ENCODE measurements at regions not wholly inside any gene's neighbourhood (a gene's known extent, or its start where the extent isn't known, plus 50 kb on each side); places are given as distances from the start of the nearest gene placed in this dataset.

GRCh38 chr12:114140576-114140975, 174.5 kb upstream of the RBM19 start:
- no peak for DNase-seq (ENCODE audit: low read depth in 2 of 2)
- TF ChIP-seq, protein P1, sequence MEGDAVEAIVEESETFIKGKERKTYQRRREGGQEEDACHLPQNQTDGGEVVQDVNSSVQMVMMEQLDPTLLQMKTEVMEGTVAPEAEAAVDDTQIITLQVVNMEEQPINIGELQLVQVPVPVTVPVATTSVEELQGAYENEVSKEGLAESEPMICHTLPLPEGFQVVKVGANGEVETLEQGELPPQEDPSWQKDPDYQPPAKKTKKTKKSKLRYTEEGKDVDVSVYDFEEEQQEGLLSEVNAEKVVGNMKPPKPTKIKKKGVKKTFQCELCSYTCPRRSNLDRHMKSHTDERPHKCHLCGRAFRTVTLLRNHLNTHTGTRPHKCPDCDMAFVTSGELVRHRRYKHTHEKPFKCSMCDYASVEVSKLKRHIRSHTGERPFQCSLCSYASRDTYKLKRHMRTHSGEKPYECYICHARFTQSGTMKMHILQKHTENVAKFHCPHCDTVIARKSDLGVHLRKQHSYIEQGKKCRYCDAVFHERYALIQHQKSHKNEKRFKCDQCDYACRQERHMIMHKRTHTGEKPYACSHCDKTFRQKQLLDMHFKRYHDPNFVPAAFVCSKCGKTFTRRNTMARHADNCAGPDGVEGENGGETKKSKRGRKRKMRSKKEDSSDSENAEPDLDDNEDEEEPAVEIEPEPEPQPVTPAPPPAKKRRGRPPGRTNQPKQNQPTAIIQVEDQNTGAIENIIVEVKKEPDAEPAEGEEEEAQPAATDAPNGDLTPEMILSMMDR (conservative IDR thresholded peaks at IDR 0.05 in 1 of 2, IDR thresholded peaks at IDR 0.05 in 1 of 2; ENCODE audit: low read depth in 1 of 2, low read length in 2 of 2), result no peak
- TF ChIP-seq EZH2 (IDR thresholded peaks at IDR 0.05; ENCODE audit: low read length, missing control alignments), result no peak
- Histone ChIP-seq H3K79me2 (ENCODE audit: control insufficient read depth, insufficient read depth, low read length) (no peaks in the 10 kb centered on the region), H3K36me3 (ENCODE audit: control insufficient read depth, insufficient read depth, low read length) (no peaks in the 10 kb centered on the region), H4K20me1 (ENCODE audit: control insufficient read depth, extremely low read depth, insufficient read depth, low read length) (no peaks in the 10 kb centered on the region), H3K27me3 (ENCODE audit: control insufficient read depth, insufficient read depth, low read length) (no peaks in the 10 kb centered on the region), H3K9me3 (ENCODE audit: control insufficient read depth, insufficient read depth, low read depth, low read length) (no peaks in the 10 kb centered on the region), H3K9ac (ENCODE audit: insufficient read depth, low read length) (no peak overlapping the region), H2AFZ (ENCODE audit: low read length) (no peak overlapping the region), H3K27ac (ENCODE audit: insufficient read depth, low read length) (no peak overlapping the region), H3K4me3 (replicated peaks in 1 of 4; ENCODE audit: control extremely low read depth in 1 of 4, insufficient read depth in 1 of 4, low read depth in 3 of 4, low read length in 4 of 4) (no peak overlapping the region), H3K4me1 (ENCODE audit: control insufficient read depth, extremely low read depth, insufficient read depth, low read length) (no peaks in the 10 kb centered on the region), H3K4me2 (ENCODE audit: extremely low read depth, insufficient read depth, low read length) (no peak overlapping the region)

DNA sequence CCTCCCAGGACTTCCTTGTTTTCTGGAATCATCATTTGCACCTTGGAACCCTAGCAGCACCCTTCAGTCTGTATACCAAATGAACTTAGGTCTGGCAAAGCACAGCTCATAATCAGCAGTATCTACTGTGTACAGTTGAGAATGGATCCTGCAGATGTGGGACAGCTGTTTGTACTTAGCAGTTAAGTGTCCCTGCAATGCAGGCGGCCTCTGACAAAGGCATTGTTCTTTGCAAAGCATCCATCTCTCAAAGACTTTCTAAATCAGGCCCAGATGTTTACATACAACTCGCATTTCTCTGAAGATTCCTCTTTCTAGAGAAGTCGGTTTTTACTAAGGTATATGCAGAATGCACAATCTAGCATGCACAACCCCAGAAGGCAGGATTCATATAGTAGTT, 170.5 kb upstream of the RBM19 start:
- DNase-seq (ENCODE audit: low read depth in 2 of 2), result no peak
- H3K4me3 ChIP-seq (replicated peaks in 1 of 4; ENCODE audit: control extremely low read depth in 1 of 4, insufficient read depth in 1 of 4, low read depth in 3 of 4, low read length in 4 of 4), result no peak overlapping the region
- no peaks in the 10 kb centered on the region for H3K27me3 ChIP-seq (ENCODE audit: control insufficient read depth, insufficient read depth, low read length)
- H2AFZ ChIP-seq (ENCODE audit: low read length), result no peak overlapping the region
- H3K9ac ChIP-seq (ENCODE audit: insufficient read depth, low read length), result no peak overlapping the region
- no peak for TF ChIP-seq EZH2 (IDR thresholded peaks at IDR 0.05; ENCODE audit: low read length, missing control alignments)
- TF ChIP-seq, protein P1 (conservative IDR thresholded peaks at IDR 0.05 in 1 of 2, IDR thresholded peaks at IDR 0.05 in 1 of 2; ENCODE audit: low read depth in 1 of 2, low read length in 2 of 2), result no peak
- no peaks in the 10 kb centered on the region for H4K20me1 ChIP-seq (ENCODE audit: control insufficient read depth, extremely low read depth, insufficient read depth, low read length)
- H3K9me3 ChIP-seq (ENCODE audit: control insufficient read depth, insufficient read depth, low read depth, low read length), result no peaks in the 10 kb centered on the region
- no peak overlapping the region for H3K4me2 ChIP-seq (ENCODE audit: extremely low read depth, insufficient read depth, low read length)
- H3K36me3 ChIP-seq (ENCODE audit: control insufficient read depth, insufficient read depth, low read length), result no peaks in the 10 kb centered on the region
- H3K4me1 ChIP-seq (ENCODE audit: control insufficient read depth, extremely low read depth, insufficient read depth, low read length), result no peaks in the 10 kb centered on the region
- no peak overlapping the region for H3K27ac ChIP-seq (ENCODE audit: insufficient read depth, low read length)
- H3K79me2 ChIP-seq (ENCODE audit: control insufficient read depth, insufficient read depth, low read length), result no peaks in the 10 kb centered on the region

DNA sequence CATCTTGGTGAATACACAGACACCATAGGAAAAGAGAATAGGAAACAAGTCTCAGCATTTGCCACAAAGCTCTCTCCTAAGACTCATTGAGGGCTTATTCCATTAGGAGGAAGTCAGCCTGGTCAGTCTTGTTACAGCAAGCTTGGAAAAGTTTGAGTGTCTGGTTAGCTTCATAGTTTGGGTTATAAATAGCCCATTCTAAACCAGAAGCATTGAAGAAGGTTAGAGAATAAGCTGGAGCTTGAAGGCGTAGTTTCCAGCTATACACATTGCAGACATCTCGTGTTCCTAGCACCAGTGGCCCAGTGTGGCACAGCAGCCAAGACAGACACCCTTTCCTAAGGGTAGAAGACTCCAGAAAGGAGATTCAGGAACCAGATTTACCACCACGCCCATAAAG, 168.8 kb upstream of the RBM19 start:
- no peak overlapping the region for H3K4me3 ChIP-seq (replicated peaks in 1 of 4; ENCODE audit: control extremely low read depth in 1 of 4, insufficient read depth in 1 of 4, low read depth in 3 of 4, low read length in 4 of 4)
- no peak overlapping the region for H3K9ac ChIP-seq (ENCODE audit: insufficient read depth, low read length)
- no peaks in the 10 kb centered on the region for H3K27me3 ChIP-seq (ENCODE audit: control insufficient read depth, insufficient read depth, low read length)
- no peaks in the 10 kb centered on the region for H3K9me3 ChIP-seq (ENCODE audit: control insufficient read depth, insufficient read depth, low read depth, low read length)
- no peak overlapping the region for H3K27ac ChIP-seq (ENCODE audit: insufficient read depth, low read length)
- no peak overlapping the region for H2AFZ ChIP-seq (ENCODE audit: low read length)
- no peak for DNase-seq (ENCODE audit: low read depth in 2 of 2)
- H3K4me1 ChIP-seq (ENCODE audit: control insufficient read depth, extremely low read depth, insufficient read depth, low read length), result no peaks in the 10 kb centered on the region
- no peak for TF ChIP-seq EZH2 (IDR thresholded peaks at IDR 0.05; ENCODE audit: low read length, missing control alignments)
- TF ChIP-seq, protein P1 (conservative IDR thresholded peaks at IDR 0.05 in 1 of 2, IDR thresholded peaks at IDR 0.05 in 1 of 2; ENCODE audit: low read depth in 1 of 2, low read length in 2 of 2), result no peak
- H3K79me2 ChIP-seq (ENCODE audit: control insufficient read depth, insufficient read depth, low read length), result no peaks in the 10 kb centered on the region
- H3K36me3 ChIP-seq (ENCODE audit: control insufficient read depth, insufficient read depth, low read length), result no peaks in the 10 kb centered on the region
- no peak overlapping the region for H3K4me2 ChIP-seq (ENCODE audit: extremely low read depth, insufficient read depth, low read length)
- no peaks in the 10 kb centered on the region for H4K20me1 ChIP-seq (ENCODE audit: control insufficient read depth, extremely low read depth, insufficient read depth, low read length)
